H9 (cell line): ENCODE measurements at regions not wholly inside any gene's neighbourhood (a gene's known extent, or its start where the extent isn't known, plus 50 kb on each side); places are given as distances from the start of the nearest gene placed in this dataset.

ENCODE experiments used
- DNase-seq: peaks from one replicate; pipeline ENCODE4 v3.0.0-alpha.2; 2017
- H2AFZ ChIP-seq: one replicate; pipeline ENCODE4 v1.6.1; 2013; ENCODE audit warnings: mild to moderate bottlenecking, low read length, control low read depth, moderate library complexity
- H2AK5ac ChIP-seq: 2 replicates; pipeline ENCODE4 v1.6.1; 2013; ENCODE audit warnings: low read length, control low read depth, mixed read lengths; ENCODE audit not compliant: insufficient read length
- H2BK120ac ChIP-seq: one replicate; pipeline ENCODE4 v1.6.1; 2013; ENCODE audit warnings: low read depth, mild to moderate bottlenecking, low read length, control low read depth, inconsistent platforms; ENCODE audit not compliant: poor library complexity, severe bottlenecking
- H2BK12ac ChIP-seq: 2 replicates; pipeline ENCODE4 v1.6.1; 2013; ENCODE audit warnings: low read length, control low read depth, mixed read lengths, low read depth; ENCODE audit not compliant: insufficient read length
- H2BK15ac ChIP-seq: 2 replicates; pipeline ENCODE4 v1.6.1; 2013; ENCODE audit warnings: low read depth, low read length, control low read depth
- H2BK20ac ChIP-seq: one replicate; pipeline ENCODE4 v1.6.1; 2013; ENCODE audit warnings: low read depth, mild to moderate bottlenecking, low read length, control low read depth, inconsistent platforms; ENCODE audit not compliant: poor library complexity, severe bottlenecking
- H2BK5ac ChIP-seq: 2 replicates; pipeline ENCODE4 v1.6.1; 2013; ENCODE audit warnings: low read length, control low read depth, mixed read lengths; ENCODE audit not compliant: insufficient read length
- H3K14ac ChIP-seq: 2 replicates; pipeline ENCODE4 v1.6.1; 2013; ENCODE audit warnings: low read length, control low read depth; ENCODE audit not compliant: insufficient read depth
- H3K18ac ChIP-seq: 2 replicates; pipeline ENCODE4 v1.6.1; 2013; ENCODE audit warnings: low read depth, mild to moderate bottlenecking, mixed read lengths, low read length, control low read depth; ENCODE audit not compliant: insufficient read length
- H3K23ac ChIP-seq: 2 replicates; pipeline ENCODE4 v1.6.1; 2013; ENCODE audit warnings: low read length, control low read depth, mixed read lengths, low read depth; ENCODE audit not compliant: insufficient read length
- H3K23me2 ChIP-seq: 2 replicates; pipeline ENCODE4 v1.6.1; 2013; ENCODE audit warnings: low read depth, mild to moderate bottlenecking, mixed read lengths, low read length, control low read depth; ENCODE audit not compliant: insufficient read length, poor library complexity, severe bottlenecking
- H3K27ac ChIP-seq: 2 replicates; pipeline ENCODE4 v1.5.1; 2013; ENCODE audit warnings: low read length, control low read depth, mixed read lengths, low read depth; ENCODE audit not compliant: insufficient read length
- H3K27me3 ChIP-seq: 2 replicates; pipeline ENCODE4 v1.6.1; 2013; ENCODE audit warnings: low read length, control low read depth, inconsistent platforms; ENCODE audit not compliant: insufficient read depth
- H3K4ac ChIP-seq: 2 replicates; pipeline ENCODE4 v1.6.1; 2013; ENCODE audit warnings: low read depth, mild to moderate bottlenecking, control low read depth, inconsistent platforms, low read length, moderate library complexity
- H3K4me1 ChIP-seq: 2 replicates; pipeline ENCODE4 v1.6.1; 2013; ENCODE audit warnings: low read length, control low read depth, inconsistent platforms; ENCODE audit not compliant: insufficient read depth
- H3K4me2 ChIP-seq: 2 replicates; pipeline ENCODE4 v1.6.1; 2013; ENCODE audit warnings: low read length, control low read depth, mixed read lengths; ENCODE audit not compliant: insufficient read length, insufficient read depth
- H3K56ac ChIP-seq: 2 replicates; pipeline ENCODE4 v1.6.1; 2013; ENCODE audit warnings: low read depth, mild to moderate bottlenecking, mixed read lengths, low read length, control low read depth; ENCODE audit not compliant: insufficient read length
- H3K79me1 ChIP-seq: 2 replicates; pipeline ENCODE4 v1.6.1; 2013; ENCODE audit warnings: low read depth, mild to moderate bottlenecking, moderate library complexity, low read length, control low read depth, inconsistent platforms; ENCODE audit not compliant: insufficient read depth, poor library complexity, severe bottlenecking
- H3K79me2 ChIP-seq: 2 replicates; pipeline ENCODE4 v1.6.1; 2013; ENCODE audit warnings: low read length, control low read depth, inconsistent platforms; ENCODE audit not compliant: insufficient read depth
- H3K9ac ChIP-seq: 2 replicates; pipeline ENCODE4 v1.6.1; 2013; ENCODE audit warnings: low read length, control low read depth, mixed read lengths; ENCODE audit not compliant: insufficient read length; ENCODE audit errors: extremely low read depth
- H3K9me3 ChIP-seq: one replicate; pipeline ENCODE4 v1.6.1; 2013; ENCODE audit warnings: low read depth, low read length, inconsistent platforms; ENCODE audit not compliant: control insufficient read depth
- H3T11ph ChIP-seq: one replicate; pipeline ENCODE4 v1.6.1; 2013; ENCODE audit warnings: mild to moderate bottlenecking, low read length, control low read depth, inconsistent platforms
- H4K20me1 ChIP-seq: one replicate; pipeline ENCODE4 v1.6.1; 2013; ENCODE audit not compliant: control insufficient read depth, insufficient read length, insufficient read depth
- H4K5ac ChIP-seq: 2 replicates; pipeline ENCODE4 v1.6.1; 2013; ENCODE audit warnings: low read depth, mild to moderate bottlenecking, mixed read lengths, low read length, control low read depth; ENCODE audit not compliant: insufficient read length
- H4K8ac ChIP-seq: replicated peaks from 2 replicates; pipeline ENCODE4 v1.6.1; 2013; ENCODE audit warnings: low read length, control low read depth, mixed read lengths, low read depth; ENCODE audit not compliant: insufficient read length
- H4K91ac ChIP-seq: 2 replicates; pipeline ENCODE4 v1.6.1; 2013; ENCODE audit warnings: low read depth, mild to moderate bottlenecking, moderate library complexity, mixed read lengths, low read length, control low read depth; ENCODE audit not compliant: insufficient read length
- H3K27ac Mint-ChIP-seq, 3 experiments: 2 replicates in 2 of 3; 3 replicates in 1 of 3; pipeline ENCODE4 v1.8.0; 2020 to 2021; ENCODE audit warnings: mixed read lengths in 3 of 3, mild to moderate bottlenecking in 1 of 3, moderate library complexity in 1 of 3
- H3K27me3 Mint-ChIP-seq: 2 replicates; pipeline ENCODE4 v1.8.0; 2021; ENCODE audit warnings: low read depth, mild to moderate bottlenecking, moderate library complexity, mixed read lengths
- H3K36me3 Mint-ChIP-seq, 3 experiments: 2 replicates in 2 of 3; 3 replicates in 1 of 3; pipeline ENCODE4 v1.8.0; 2020 to 2021; ENCODE audit warnings: low read depth in 3 of 3, mixed read lengths in 3 of 3; ENCODE audit not compliant: insufficient read depth in 1 of 3
- H3K4me1 Mint-ChIP-seq, 2 experiments: 2 replicates each; pipeline ENCODE4 v1.8.0; 2020; ENCODE audit warnings: mixed read lengths in 2 of 2
- H3K4me3 Mint-ChIP-seq, 2 experiments: 2 replicates in 1 of 2; 3 replicates in 1 of 2; pipeline ENCODE4 v1.8.0; 2020 to 2021; ENCODE audit warnings: mild to moderate bottlenecking in 2 of 2, mixed read lengths in 2 of 2, moderate library complexity in 1 of 2
- H3K9me3 Mint-ChIP-seq, 2 experiments: 2 replicates in 1 of 2; 3 replicates in 1 of 2; pipeline ENCODE4 v1.8.0; 2020; ENCODE audit warnings: mild to moderate bottlenecking in 2 of 2, mixed read lengths in 2 of 2, moderate library complexity in 1 of 2
- WGBS: extraction: QIAGEN DNeasy Blood & Tissue Kit; methylation state at CpG from one replicate; pipeline ENCODE4 v1.1.7; 2013; ENCODE audit warnings: missing lambda C conversion rate, low lambda C conversion rate, mixed read lengths; ENCODE audit not compliant: insufficient read length; ENCODE audit errors: extremely low coverage; 5-methylcytosine and 5-hydroxymethylcytosine counted together
- TF ChIP-seq, protein P1 (sequence below): fragments of 200-600 bp; sonication (generic); conservative IDR thresholded peaks from 3 replicates; pipeline ENCODE4 v1.8.0; 2021; ENCODE audit warnings: antibody characterized with exemption, mild to moderate bottlenecking

DNA sequence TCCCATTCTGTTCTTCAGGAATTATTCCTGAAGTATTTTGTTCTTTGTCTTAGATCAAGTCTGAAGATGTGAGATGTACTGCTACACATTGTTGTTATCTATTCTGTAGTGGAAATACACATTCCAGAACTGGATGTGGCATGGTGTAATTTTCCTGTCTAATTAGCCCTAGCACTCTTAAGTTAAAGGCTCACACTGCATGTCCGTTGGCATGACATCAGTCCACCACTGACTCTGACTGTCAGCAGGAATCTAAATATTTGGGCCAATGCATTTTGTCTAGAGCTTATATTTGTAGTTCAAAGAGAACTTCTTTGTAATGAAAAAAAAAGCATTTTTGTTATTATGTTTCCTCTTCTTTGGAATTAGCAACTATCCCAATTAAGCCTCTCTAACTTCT lies 201.0 kb downstream of the S1PR1 start:
- Histone ChIP-seq H3K23me2 (no peaks in the 10 kb centered on the region), H4K20me1 (no peaks in the 10 kb centered on the region), H4K91ac (no peak overlapping the region), H3K79me1 (no peaks in the 10 kb centered on the region), H3T11ph (no peak overlapping the region), H2BK12ac (no peak overlapping the region), H3K4me2 (no peak overlapping the region), H3K56ac (no peak overlapping the region), H2BK5ac (no peak overlapping the region), H2BK120ac (no peak overlapping the region), H2BK15ac (no peak overlapping the region), H3K14ac (no peak overlapping the region), H2AK5ac (no peak overlapping the region), H2BK20ac (no peak overlapping the region), H3K4ac (no peak overlapping the region), H4K5ac (no peak overlapping the region), H4K8ac (no peak overlapping the region), H3K27me3 (no peaks in the 10 kb centered on the region), H3K23ac (no peak overlapping the region), H3K9ac (no peak overlapping the region), H3K4me1 (0 out of 2 replicates have a peak, but pooled peaks cover 2% of the 10 kb centered on the region), H3K27ac (no peak overlapping the region), H3K9me3 (no peaks in the 10 kb centered on the region), H3K79me2 (no peaks in the 10 kb centered on the region), H2AFZ (no peak overlapping the region), H3K18ac (no peak overlapping the region)
- TF ChIP-seq, protein P1, sequence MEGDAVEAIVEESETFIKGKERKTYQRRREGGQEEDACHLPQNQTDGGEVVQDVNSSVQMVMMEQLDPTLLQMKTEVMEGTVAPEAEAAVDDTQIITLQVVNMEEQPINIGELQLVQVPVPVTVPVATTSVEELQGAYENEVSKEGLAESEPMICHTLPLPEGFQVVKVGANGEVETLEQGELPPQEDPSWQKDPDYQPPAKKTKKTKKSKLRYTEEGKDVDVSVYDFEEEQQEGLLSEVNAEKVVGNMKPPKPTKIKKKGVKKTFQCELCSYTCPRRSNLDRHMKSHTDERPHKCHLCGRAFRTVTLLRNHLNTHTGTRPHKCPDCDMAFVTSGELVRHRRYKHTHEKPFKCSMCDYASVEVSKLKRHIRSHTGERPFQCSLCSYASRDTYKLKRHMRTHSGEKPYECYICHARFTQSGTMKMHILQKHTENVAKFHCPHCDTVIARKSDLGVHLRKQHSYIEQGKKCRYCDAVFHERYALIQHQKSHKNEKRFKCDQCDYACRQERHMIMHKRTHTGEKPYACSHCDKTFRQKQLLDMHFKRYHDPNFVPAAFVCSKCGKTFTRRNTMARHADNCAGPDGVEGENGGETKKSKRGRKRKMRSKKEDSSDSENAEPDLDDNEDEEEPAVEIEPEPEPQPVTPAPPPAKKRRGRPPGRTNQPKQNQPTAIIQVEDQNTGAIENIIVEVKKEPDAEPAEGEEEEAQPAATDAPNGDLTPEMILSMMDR: no peak
- peaks cover 11 to 20% of the 10 kb centered on the region in 2 experiments for H3K4me1 Mint-ChIP-seq
- H3K27me3 Mint-ChIP-seq: no peaks in the 10 kb centered on the region
- no peak for DNase-seq
- WGBS: no CpG with 5 or more reads among the region's 1 CpG
- H3K4me3 Mint-ChIP-seq: no peak overlapping the region
- H3K36me3 Mint-ChIP-seq: no peaks in the 10 kb centered on the region
- no peaks in the 10 kb centered on the region for H3K9me3 Mint-ChIP-seq
- no peak overlapping the region for H3K27ac Mint-ChIP-seq
